Activated CD4-positive, alpha-beta T cell treated with anti-CD3 and anti-CD28 coated beads, Interleukin-2, amount 10 ng/mL, durations not matched to agents 7 days and 5 days (primary cell): ENCODE measurements at regions not wholly inside any gene's neighbourhood (a gene's known extent, or its start where the extent isn't known, plus 50 kb on each side); places are given as distances from the start of the nearest gene placed in this dataset.
"Not testable (repeated sequence)": the region's sequence is repeated elsewhere in the genome, so short reads cannot be mapped to it uniquely, and the experiment has no call there.

Experiments used
- CTCF ChIA-PET: fragments of 350-600 bp; sonication (Branson Sonifier 250); formaldehyde crosslinking; loops from one replicate; lab custom pipeline; 2021; ENCODE audit warnings: antibody characterized with exemption; lab: Charles Lee
- POLR2A ChIA-PET: fragments of 350-600 bp; sonication (Branson Sonifier 250); formaldehyde crosslinking; loops from one replicate; lab custom pipeline; 2021; ENCODE audit warnings: antibody characterized with exemption; lab: Charles Lee
- DNase-seq: peaks from one replicate; pipeline ENCODE4 v3.0.0-alpha.2; 2020
- H3K27ac Mint-ChIP-seq: one replicate; pipeline ENCODE4 v1.8.0; 2021; ENCODE audit warnings: mild to moderate bottlenecking, moderate library complexity, mixed read lengths
- H3K27me3 Mint-ChIP-seq: one replicate; pipeline ENCODE4 v1.8.0; 2021; ENCODE audit warnings: mixed read lengths
- H3K36me3 Mint-ChIP-seq: one replicate; pipeline ENCODE4 v1.8.0; 2021; ENCODE audit warnings: low read depth, mixed read lengths
- H3K4me1 Mint-ChIP-seq: one replicate; pipeline ENCODE4 v1.8.0; 2021; ENCODE audit warnings: mixed read lengths
- H3K4me3 Mint-ChIP-seq: one replicate; pipeline ENCODE4 v1.8.0; 2021; ENCODE audit warnings: mild to moderate bottlenecking, moderate library complexity, mixed read lengths
- H3K9me3 Mint-ChIP-seq: one replicate; pipeline ENCODE4 v1.8.0; 2021; ENCODE audit warnings: mixed read lengths

GRCh38 chr22:27250886-27251285 is 550.7 kb downstream of the MN1 start:
- ChIA-PET CTCF (interaction anchor here (1.5 kb wide), 1 partner anchor 36 kb away, joined by 3 read pairs; no protein-coding TSS in a partner anchor), POLR2A (interaction anchor here (0.6 kb wide), 1 partner anchor 25 kb away, joined by 4 read pairs; no protein-coding TSS in a partner anchor)
- no peaks in the 10 kb centered on the region for H3K36me3 Mint-ChIP-seq
- no peak overlapping the region for H3K27ac Mint-ChIP-seq
- DNase-seq, result no peak
- peaks cover 8% of the 10 kb centered on the region for H3K4me1 Mint-ChIP-seq
- peaks cover 17% of the 10 kb centered on the region for H3K9me3 Mint-ChIP-seq
- H3K27me3 Mint-ChIP-seq, result no peaks in the 10 kb centered on the region
- no peak overlapping the region for H3K4me3 Mint-ChIP-seq

GRCh38 chr22:27251563-27251962 is 550.0 kb downstream of the MN1 start:
- peaks cover 8% of the 10 kb centered on the region for H3K4me1 Mint-ChIP-seq
- CTCF ChIA-PET, result interaction anchor here (1.5 kb wide), 1 partner anchor 35 kb away, joined by 3 read pairs; no protein-coding TSS in a partner anchor
- H3K36me3 Mint-ChIP-seq, result no peaks in the 10 kb centered on the region

GRCh38 chr22:27252282-27253049 is 549.1 kb downstream of the MN1 start:
- CTCF ChIA-PET, result no interaction called here
- POLR2A ChIA-PET, result no interaction called here
- H3K36me3 Mint-ChIP-seq, result no peaks in the 10 kb centered on the region
- no peak overlapping the region for H3K4me3 Mint-ChIP-seq
- DNase-seq, result no peak
- H3K27me3 Mint-ChIP-seq, result no peaks in the 10 kb centered on the region
- H3K4me1 Mint-ChIP-seq, result peaks cover 4% of the 10 kb centered on the region
- no peak overlapping the region for H3K27ac Mint-ChIP-seq
- peaks cover 12% of the 10 kb centered on the region for H3K9me3 Mint-ChIP-seq

More at GRCh38 chr22:27251563-27251962, 550.0 kb downstream of the MN1 start:
- H3K27ac Mint-ChIP-seq, result no peak overlapping the region
- POLR2A ChIA-PET, result no interaction called here
- no peaks in the 10 kb centered on the region for H3K27me3 Mint-ChIP-seq
- DNase-seq, result no peak
- no peak overlapping the region for H3K4me3 Mint-ChIP-seq
- peaks cover 15% of the 10 kb centered on the region for H3K9me3 Mint-ChIP-seq

- peaks cover 12% of the 10 kb centered on the region for H3K9me3 Mint-ChIP-seq
- ChIA-PET POLR2A (no interaction called here), CTCF (no interaction called here)
- H3K4me3 Mint-ChIP-seq, result no peak overlapping the region
- DNase-seq, result no peak
- no peaks in the 10 kb centered on the region for H3K4me1 Mint-ChIP-seq
- H3K36me3 Mint-ChIP-seq, result no peaks in the 10 kb centered on the region
- no peaks in the 10 kb centered on the region for H3K27me3 Mint-ChIP-seq
- H3K27ac Mint-ChIP-seq, result no peak overlapping the region
These were observed 548.3 kb downstream of the MN1 start for GRCh38 chr22:27253108-27253902.

GRCh38 chr22:27254063-27254462 is 547.5 kb downstream of the MN1 start:
- not testable (repeated sequence) for H3K4me1 Mint-ChIP-seq

GRCh38 chr22:27255580-27255979 is 546.0 kb downstream of the MN1 start:
- CTCF ChIA-PET, result no interaction called here
- DNase-seq, result no peak
- no peak overlapping the region for H3K4me3 Mint-ChIP-seq
- POLR2A ChIA-PET, result no interaction called here
- H3K27me3 Mint-ChIP-seq, result no peaks in the 10 kb centered on the region
- no peaks in the 10 kb centered on the region for H3K36me3 Mint-ChIP-seq
- no peak overlapping the region for H3K27ac Mint-ChIP-seq
- peaks cover 12% of the 10 kb centered on the region for H3K9me3 Mint-ChIP-seq
- no peaks in the 10 kb centered on the region for H3K4me1 Mint-ChIP-seq

More at GRCh38 chr22:27254063-27254462, 547.5 kb downstream of the MN1 start:
- POLR2A ChIA-PET, H3K36me3 Mint-ChIP-seq, H3K27me3 Mint-ChIP-seq, H3K4me3 Mint-ChIP-seq, CTCF ChIA-PET, H3K27ac Mint-ChIP-seq, DNase-seq: not testable (repeated sequence)
- H3K9me3 Mint-ChIP-seq, result peaks cover 12% of the 10 kb centered on the region

- no peaks in the 10 kb centered on the region for H3K27me3 Mint-ChIP-seq
- ChIA-PET CTCF (no interaction called here), POLR2A (no interaction called here)
- DNase-seq, result no peak
- H3K27ac Mint-ChIP-seq, result no peak overlapping the region
- peaks cover 12% of the 10 kb centered on the region for H3K9me3 Mint-ChIP-seq
- no peaks in the 10 kb centered on the region for H3K4me1 Mint-ChIP-seq
- no peak overlapping the region for H3K4me3 Mint-ChIP-seq
- no peaks in the 10 kb centered on the region for H3K36me3 Mint-ChIP-seq
These were observed 543.6 kb downstream of the MN1 start for GRCh38 chr22:27257987-27258386.

- DNase-seq, result no peak
- H3K4me1 Mint-ChIP-seq, result no peaks in the 10 kb centered on the region
- H3K27ac Mint-ChIP-seq, result no peak overlapping the region
- H3K27me3 Mint-ChIP-seq, result no peaks in the 10 kb centered on the region
- POLR2A ChIA-PET, result no interaction called here
- no peak overlapping the region for H3K4me3 Mint-ChIP-seq
- peaks cover 12% of the 10 kb centered on the region for H3K9me3 Mint-ChIP-seq
- no peaks in the 10 kb centered on the region for H3K36me3 Mint-ChIP-seq
- CTCF ChIA-PET, result no interaction called here
These were observed 542.9 kb downstream of the MN1 start for GRCh38 chr22:27258616-27259172.

DNA sequence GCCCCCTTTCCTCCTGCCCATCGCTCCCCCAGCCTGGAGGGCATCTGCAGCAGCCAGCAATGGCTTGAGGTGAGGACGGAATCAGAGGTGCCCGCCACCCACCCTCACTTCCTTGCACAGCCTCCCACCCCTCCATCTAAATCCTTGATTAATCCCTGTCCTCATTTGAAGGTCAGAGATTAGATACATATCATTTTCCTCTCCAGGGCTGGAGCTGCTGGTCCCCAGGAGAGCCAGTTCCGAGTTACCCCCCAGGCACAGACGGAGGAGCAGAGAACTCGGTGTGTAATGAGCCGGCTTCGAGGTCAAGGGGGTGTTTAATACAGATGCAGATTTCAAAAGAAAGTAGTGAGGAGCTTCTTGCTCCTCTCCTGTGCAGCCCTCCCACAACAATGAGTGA is 542.1 kb downstream of the MN1 start:
- Mint-ChIP-seq H3K4me3 (no peak overlapping the region), H3K36me3 (no peaks in the 10 kb centered on the region), H3K9me3 (peaks cover 9% of the 10 kb centered on the region), H3K27me3 (no peaks in the 10 kb centered on the region), H3K27ac (no peak overlapping the region), H3K4me1 (no peaks in the 10 kb centered on the region)
- DNase-seq, result no peak
- CTCF ChIA-PET, result no interaction called here
- POLR2A ChIA-PET, result no interaction called here

GRCh38 chr22:27260087-27260698 is 541.4 kb downstream of the MN1 start:
- no peak overlapping the region for H3K4me3 Mint-ChIP-seq
- ChIA-PET CTCF (no interaction called here), POLR2A (no interaction called here)
- H3K4me1 Mint-ChIP-seq, result no peaks in the 10 kb centered on the region
- no peaks in the 10 kb centered on the region for H3K27me3 Mint-ChIP-seq
- H3K27ac Mint-ChIP-seq, result no peak overlapping the region
- DNase-seq, result no peak
- no peaks in the 10 kb centered on the region for H3K36me3 Mint-ChIP-seq
- peaks cover 9% of the 10 kb centered on the region for H3K9me3 Mint-ChIP-seq

- no peaks in the 10 kb centered on the region for H3K4me1 Mint-ChIP-seq
- H3K36me3 Mint-ChIP-seq, result no peaks in the 10 kb centered on the region
- CTCF ChIA-PET, result no interaction called here
- DNase-seq, result no peak
- H3K27ac Mint-ChIP-seq, result no peak overlapping the region
- POLR2A ChIA-PET, result no interaction called here
- no peaks in the 10 kb centered on the region for H3K27me3 Mint-ChIP-seq
- no peaks in the 10 kb centered on the region for H3K9me3 Mint-ChIP-seq
- no peak overlapping the region for H3K4me3 Mint-ChIP-seq
These were observed 539.2 kb downstream of the MN1 start for GRCh38 chr22:27262361-27262760.

- no peaks in the 10 kb centered on the region for H3K9me3 Mint-ChIP-seq
- H3K27me3 Mint-ChIP-seq, result no peaks in the 10 kb centered on the region
- H3K4me3 Mint-ChIP-seq, result no peak overlapping the region
- no peaks in the 10 kb centered on the region for H3K4me1 Mint-ChIP-seq
- POLR2A ChIA-PET, result interaction anchor here (1.1 kb wide), 1 partner anchor 173 kb away, joined by 5 read pairs; no protein-coding TSS in a partner anchor
- no peak for DNase-seq
- CTCF ChIA-PET, result no interaction called here
- no peaks in the 10 kb centered on the region for H3K36me3 Mint-ChIP-seq
- no peak overlapping the region for H3K27ac Mint-ChIP-seq
These were observed 537.4 kb downstream of the MN1 start for GRCh38 chr22:27264184-27264583.

DNA sequence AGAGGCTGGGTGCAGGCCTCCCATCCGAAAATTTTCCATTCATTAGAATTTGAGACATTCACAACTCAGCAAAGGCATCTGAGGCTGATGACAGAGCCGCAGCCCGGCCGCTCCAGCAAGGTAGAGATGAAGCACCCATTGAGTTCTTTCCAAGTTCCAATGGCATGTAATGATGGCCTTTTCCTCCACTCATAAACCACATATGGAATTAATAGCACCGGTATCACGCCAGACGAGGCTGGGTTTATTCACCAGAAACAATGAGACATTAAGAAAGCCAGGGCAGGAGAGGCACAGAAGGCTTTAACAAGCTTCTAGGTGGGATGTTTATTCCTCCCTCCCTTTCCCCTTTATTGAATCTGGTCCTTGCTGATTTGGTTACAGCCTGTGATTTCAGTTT is 534.4 kb downstream of the MN1 start:
- no peaks in the 10 kb centered on the region for H3K27me3 Mint-ChIP-seq
- no peaks in the 10 kb centered on the region for H3K4me1 Mint-ChIP-seq
- no peak overlapping the region for H3K4me3 Mint-ChIP-seq
- H3K9me3 Mint-ChIP-seq, result no peaks in the 10 kb centered on the region
- POLR2A ChIA-PET, result no interaction called here
- no peaks in the 10 kb centered on the region for H3K36me3 Mint-ChIP-seq
- no peak for DNase-seq
- CTCF ChIA-PET, result no interaction called here
- H3K27ac Mint-ChIP-seq, result no peak overlapping the region
